EL (cell line): ENCODE measurements at regions not wholly inside any gene's neighbourhood (a gene's known extent, or its start where the extent isn't known, plus 50 kb on each side); places are given as distances from the start of the nearest gene placed in this dataset.
A peak's percentile ranks its signal among the peaks of the same experiment; 100 is the strongest.
"Not testable (repeated sequence)": the region's sequence is repeated elsewhere in the genome, so short reads cannot be mapped to it uniquely, and the experiment has no call there.

ENCODE experiments used
- DNase-seq: peaks from one replicate; pipeline ENCODE4 v3.0.0-alpha.2; 2016

DNA sequence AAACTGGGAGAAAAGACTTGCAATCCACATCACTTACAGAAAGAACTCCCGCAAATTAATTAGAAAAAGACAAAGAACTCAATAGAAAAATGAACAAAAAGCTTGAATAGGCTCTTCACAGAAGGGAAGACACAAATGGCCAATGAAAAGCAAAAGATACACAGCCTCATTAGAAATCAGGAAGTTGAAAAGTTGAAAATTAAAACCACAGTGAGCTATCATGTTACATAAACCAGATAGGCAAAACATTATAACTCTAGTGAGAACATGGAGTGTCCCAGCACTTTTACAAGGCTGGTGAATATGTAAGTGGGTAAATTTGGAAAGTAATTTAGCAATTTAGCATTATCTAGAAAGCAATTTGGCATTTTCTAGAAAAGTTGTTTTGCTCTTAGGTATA, 158.4 kb upstream of the RASSF8 start:
- DNase-seq = no peak

DNA sequence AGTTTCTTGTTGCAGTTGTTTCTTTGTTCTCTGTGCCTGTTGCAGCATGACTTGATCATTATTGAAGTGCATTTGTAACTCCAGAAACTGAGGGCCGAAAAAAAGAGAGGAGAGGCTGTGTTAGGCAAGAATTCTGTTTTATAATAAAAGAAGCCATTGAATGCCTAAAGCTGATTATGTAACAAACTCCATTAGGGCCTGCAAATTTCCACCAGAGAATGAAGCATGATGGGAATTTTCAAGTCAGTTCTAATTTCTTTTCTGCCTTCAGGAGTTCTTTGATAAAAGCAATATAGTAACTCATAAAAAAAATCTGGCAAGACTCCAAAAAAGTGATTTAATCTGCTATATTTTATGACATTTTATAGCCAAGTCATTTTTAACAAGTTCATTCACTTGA, 156.7 kb upstream of the RASSF8 start:
- DNase-seq = no peak

- DNase-seq = no peak
Measured at GRCh38 chr12:25802143-25802542, 156.3 kb upstream of the RASSF8 start.

DNA sequence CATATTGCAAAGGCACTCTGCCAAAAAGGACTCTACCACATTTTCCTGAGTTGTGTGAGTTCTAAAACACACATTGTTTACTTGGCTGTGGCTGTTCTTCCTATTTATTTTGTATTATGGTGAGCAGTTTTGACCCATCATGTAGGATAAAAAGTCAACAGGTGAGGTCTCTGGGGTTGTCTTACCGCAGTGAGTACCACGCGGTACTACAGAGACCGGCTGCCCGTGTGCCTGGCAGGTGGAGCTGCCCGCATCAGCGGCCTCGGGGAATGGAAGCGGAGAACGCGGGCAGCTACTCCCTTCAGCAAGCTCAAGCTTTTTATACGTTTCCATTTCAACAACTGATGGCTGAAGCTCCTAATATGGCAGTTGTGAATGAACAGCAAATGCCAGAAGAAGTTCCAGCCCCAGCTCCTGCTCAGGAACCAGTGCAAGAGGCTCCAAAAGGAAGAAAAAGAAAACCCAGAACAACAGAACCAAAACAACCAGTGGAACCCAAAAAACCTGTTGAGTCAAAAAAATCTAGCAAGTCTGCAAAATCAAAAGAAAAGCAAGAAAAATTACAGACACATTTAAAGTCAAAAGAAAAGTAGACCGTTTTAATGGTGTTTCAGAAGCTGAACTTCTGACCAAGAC, 155.3 kb upstream of the RASSF8 start:
- DNase-seq = not testable (repeated sequence)

- peak; percentile 14 for DNase-seq
Measured at GRCh38 chr12:25804286-25804685, 154.2 kb upstream of the RASSF8 start.

DNA sequence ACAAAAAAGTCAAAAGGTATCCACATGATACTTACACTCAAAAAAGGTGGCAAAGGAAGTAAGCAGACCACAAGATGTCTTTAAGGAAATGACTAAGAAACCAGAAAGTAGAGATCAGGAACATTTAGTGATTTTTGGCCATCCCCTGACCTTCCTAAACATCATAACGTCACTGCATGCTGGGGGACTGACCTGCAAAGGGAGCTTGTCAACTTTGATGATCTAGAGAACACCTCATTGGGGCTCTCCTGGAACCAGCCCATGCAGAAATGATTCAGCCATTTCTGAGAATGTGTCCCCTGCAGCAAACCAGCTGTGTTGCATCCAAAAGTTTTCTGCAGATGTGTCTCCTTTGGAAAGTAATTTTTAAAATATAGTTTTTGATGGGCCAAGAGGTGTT, 152.2 kb upstream of the RASSF8 start:
- peak; percentile 48 for DNase-seq

GRCh38 chr12:25808604-25809003, 149.9 kb upstream of the RASSF8 start:
- DNase-seq = no peak

- DNase-seq = no peak
Measured at GRCh38 chr12:25810683-25811082, 147.8 kb upstream of the RASSF8 start.

- DNase-seq = peak; percentile 51
Measured at GRCh38 chr12:25811656-25812126, 146.8 kb upstream of the RASSF8 start.

DNA sequence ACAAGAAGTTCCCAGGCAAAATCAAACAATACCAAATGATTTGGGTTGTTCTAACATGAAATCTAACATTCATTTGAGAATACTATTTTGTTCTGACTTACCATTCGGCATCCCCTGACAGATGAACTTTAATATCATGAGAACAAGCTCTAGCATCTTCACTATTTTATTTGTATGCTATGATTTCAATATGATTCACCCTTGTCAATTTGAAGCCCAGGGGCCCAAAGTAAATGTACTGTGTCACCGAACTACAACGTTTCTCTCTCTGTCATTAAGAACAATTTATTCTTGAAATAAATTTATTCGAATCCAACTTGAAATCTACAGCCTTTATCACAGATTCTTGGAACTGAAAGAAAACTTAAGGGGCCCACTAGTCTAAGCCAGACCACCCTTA, 146.2 kb upstream of the RASSF8 start:
- no peak for DNase-seq

GRCh38 chr12:25813843-25814242, 144.6 kb upstream of the RASSF8 start:
- DNase-seq = no peak

- DNase-seq = no peak
Measured at GRCh38 chr12:25816637-25817036, 141.8 kb upstream of the RASSF8 start.

GRCh38 chr12:25817166-25817565, 141.3 kb upstream of the RASSF8 start:
- no peak for DNase-seq

GRCh38 chr12:25818596-25819390, 139.7 kb upstream of the RASSF8 start:
- DNase-seq = no peak

- DNase-seq = no peak
Measured at GRCh38 chr12:25819691-25820090, 138.8 kb upstream of the RASSF8 start.

- no peak for DNase-seq
Measured at GRCh38 chr12:25822281-25822680, 136.2 kb upstream of the RASSF8 start.

GRCh38 chr12:25824734-25825133, 133.7 kb upstream of the RASSF8 start:
- DNase-seq = no peak

GRCh38 chr12:25825446-25825845, 133.0 kb upstream of the RASSF8 start:
- no peak for DNase-seq

DNA sequence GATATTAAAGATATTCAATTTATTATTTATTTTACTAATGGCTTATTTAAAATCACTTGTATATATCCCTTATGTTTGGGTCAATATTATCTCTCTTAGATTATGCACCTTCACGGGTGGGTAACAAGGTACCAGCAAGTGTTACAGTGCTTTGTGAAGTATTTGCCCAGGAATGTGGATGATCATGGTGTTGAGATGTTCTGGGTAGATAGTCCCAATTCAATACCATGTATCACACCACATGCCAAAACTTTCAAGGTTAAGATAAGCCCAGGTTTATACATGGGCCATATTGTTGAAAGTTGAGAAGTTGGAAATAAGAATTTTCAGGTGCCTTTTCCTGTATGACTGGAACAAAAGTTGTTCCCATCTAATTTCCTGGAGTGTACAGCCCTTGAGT, 131.3 kb upstream of the RASSF8 start:
- DNase-seq = no peak

- no peak for DNase-seq
Measured at GRCh38 chr12:25827747-25828146, 130.7 kb upstream of the RASSF8 start.

DNA sequence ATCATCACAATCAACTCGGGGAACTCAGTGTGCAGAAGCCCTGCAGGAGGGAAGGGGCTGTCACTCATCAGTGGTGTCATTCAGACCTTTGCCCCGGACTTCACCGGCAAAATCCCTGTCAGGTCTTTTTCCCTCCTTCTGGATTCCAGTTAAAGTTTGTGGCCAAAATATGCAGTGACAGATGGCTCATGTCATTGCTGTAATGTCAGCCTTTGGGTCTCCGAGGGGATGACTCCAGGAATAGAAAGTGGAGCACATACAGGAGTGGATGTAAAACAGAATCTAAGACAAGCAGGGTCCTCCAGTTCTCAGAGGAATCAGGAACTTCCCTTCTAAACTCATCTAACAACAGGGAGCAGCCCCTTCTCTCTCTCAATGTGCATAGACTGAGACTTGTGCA, 130.3 kb upstream of the RASSF8 start:
- no peak for DNase-seq

DNA sequence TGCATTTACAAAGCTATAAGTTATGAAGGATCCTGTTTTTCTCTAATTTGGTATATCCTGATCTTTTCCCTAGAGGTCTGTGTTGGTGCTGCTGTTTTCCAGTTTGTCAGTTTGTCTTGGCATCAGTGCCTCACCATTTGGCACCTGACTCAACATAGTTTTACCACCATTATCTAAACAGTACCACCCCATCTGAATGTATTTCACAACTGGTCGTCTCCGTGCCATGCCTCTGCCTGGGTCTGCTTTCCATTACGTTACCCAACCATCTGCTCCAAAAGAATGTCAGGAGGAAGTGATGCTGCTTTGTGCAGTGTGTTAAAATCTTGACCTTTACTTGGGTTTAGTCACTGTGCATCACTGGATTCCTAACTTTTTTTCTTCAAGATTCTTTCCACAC, 129.3 kb upstream of the RASSF8 start:
- DNase-seq = peak; percentile 96

- DNase-seq = no peak
Measured at GRCh38 chr12:25830456-25830855, 128.0 kb upstream of the RASSF8 start.

GRCh38 chr12:25833657-25834056, 124.8 kb upstream of the RASSF8 start:
- DNase-seq = no peak

DNA sequence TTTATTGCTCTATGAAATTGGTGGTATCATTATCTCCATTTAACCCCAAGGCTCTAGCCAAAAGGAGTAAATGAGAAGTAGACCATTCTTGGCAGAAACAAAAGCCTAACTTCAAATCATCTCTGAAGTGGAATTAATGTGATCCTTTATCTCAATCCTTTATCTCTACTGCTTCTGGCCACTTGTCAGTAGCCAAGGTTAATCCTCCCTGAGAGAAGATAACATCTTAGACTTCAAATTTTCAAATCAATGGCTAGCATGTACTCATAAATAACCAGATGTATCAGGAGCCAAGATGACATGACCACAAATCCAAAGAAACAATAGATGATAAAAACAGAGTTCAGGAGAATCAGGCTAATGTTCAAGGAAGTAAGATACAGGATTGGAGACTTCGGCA, 123.1 kb upstream of the RASSF8 start:
- DNase-seq = no peak
